ENCODE measurements at regions not wholly inside any gene's neighbourhood (a gene's known extent, or its start where the extent isn't known, plus 50 kb on each side); places are given as distances from the start of the nearest gene placed in this dataset.

DNA sequence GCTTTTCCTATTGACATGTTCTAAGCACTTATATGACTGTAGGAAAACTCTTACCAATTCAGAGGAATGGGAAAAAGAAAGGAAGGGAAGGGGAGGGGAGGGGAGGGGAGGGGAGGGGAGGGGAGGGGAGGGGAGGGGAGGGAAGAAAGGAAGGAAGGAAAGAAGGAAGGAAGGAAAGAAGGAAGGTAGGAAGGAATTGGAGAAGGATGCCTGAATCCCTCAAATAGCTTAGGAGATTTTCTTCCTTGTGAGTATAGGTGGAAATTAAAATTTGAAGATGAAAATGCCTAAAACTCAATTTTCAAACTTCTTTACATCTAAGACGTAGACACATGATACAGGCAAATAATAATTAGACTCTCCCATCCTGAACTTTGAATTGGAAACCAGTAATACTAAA is 463.1 kb downstream of the SATB2 start:
- no peak overlapping the region for H3K27ac ChIP-seq
- TF ChIP-seq, protein P1, sequence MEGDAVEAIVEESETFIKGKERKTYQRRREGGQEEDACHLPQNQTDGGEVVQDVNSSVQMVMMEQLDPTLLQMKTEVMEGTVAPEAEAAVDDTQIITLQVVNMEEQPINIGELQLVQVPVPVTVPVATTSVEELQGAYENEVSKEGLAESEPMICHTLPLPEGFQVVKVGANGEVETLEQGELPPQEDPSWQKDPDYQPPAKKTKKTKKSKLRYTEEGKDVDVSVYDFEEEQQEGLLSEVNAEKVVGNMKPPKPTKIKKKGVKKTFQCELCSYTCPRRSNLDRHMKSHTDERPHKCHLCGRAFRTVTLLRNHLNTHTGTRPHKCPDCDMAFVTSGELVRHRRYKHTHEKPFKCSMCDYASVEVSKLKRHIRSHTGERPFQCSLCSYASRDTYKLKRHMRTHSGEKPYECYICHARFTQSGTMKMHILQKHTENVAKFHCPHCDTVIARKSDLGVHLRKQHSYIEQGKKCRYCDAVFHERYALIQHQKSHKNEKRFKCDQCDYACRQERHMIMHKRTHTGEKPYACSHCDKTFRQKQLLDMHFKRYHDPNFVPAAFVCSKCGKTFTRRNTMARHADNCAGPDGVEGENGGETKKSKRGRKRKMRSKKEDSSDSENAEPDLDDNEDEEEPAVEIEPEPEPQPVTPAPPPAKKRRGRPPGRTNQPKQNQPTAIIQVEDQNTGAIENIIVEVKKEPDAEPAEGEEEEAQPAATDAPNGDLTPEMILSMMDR (IDR thresholded peaks at IDR 0.05): no peak
- no peak for TF ChIP-seq ZFX (IDR thresholded peaks at IDR 0.05; ENCODE audit: borderline replicate concordance)

DNA sequence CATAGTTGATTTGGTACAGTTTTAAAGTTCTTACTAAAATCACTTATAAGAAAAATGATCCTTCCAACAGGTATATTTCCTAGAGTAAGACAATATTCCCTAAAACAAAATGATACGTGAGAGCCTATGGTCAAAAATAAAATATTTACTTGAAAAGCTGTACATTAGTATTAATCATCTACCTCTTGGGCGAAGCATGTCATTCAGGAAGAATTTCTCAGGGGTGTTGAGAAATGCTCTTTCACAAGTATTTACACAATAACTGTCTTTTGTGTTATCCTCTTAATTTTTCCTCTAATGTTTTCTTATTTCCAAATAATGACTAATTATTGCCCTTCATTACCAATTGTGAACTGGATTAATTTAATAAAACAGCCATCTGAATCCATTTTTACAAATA is 466.3 kb downstream of the SATB2 start:
- TF ChIP-seq, protein P1 (IDR thresholded peaks at IDR 0.05): no peak
- TF ChIP-seq ZFX (IDR thresholded peaks at IDR 0.05; ENCODE audit: borderline replicate concordance): no peak
- no peak overlapping the region for H3K27ac ChIP-seq

DNA sequence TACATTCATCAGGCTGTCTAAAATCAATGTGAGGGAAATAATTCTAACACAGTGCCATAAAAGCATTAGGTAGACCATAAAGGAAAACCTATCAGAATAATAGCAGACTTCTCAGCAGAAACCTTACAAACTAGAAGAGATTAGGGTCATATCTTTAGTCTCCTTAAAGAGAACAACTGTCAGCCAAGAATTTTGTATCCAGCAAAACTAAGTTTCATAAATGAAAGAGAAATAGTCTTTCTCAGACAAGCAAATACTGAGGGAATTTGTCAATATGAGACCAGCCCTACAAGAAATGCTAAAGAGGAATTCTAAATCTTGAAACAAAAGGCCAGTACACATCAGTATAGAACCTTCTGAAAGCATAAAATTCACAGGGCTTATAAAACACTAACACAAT is 482.0 kb downstream of the SATB2 start:
- TF ChIP-seq ZFX (IDR thresholded peaks at IDR 0.05; ENCODE audit: borderline replicate concordance): no peak
- TF ChIP-seq, protein P1 (IDR thresholded peaks at IDR 0.05): no peak

DNA sequence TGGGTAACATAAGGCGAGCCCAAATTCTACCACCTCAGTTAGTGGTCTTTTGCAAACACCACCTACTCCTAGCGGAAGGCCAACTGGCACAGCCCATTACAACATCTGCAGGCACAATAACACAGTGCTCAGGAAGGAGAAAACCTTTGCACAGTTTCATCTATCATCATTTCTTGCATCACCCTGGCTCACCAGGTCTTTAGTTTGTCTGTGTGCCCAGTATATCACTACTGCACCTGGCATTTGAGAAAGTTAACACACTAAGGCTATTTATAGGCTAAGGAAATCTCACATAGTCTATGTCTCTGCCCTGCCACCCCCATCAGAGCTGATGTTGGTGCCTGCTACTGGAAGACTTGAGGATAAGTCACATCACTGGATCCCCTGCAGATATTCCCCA is 484.0 kb downstream of the SATB2 start:
- H3K27ac ChIP-seq: no peak overlapping the region
- no peak for TF ChIP-seq ZFX (IDR thresholded peaks at IDR 0.05; ENCODE audit: borderline replicate concordance)
- TF ChIP-seq, protein P1 (IDR thresholded peaks at IDR 0.05): no peak

More for the DNA sequence above, 482.0 kb downstream of the SATB2 start:
- H3K27ac ChIP-seq: no peak overlapping the region

DNA sequence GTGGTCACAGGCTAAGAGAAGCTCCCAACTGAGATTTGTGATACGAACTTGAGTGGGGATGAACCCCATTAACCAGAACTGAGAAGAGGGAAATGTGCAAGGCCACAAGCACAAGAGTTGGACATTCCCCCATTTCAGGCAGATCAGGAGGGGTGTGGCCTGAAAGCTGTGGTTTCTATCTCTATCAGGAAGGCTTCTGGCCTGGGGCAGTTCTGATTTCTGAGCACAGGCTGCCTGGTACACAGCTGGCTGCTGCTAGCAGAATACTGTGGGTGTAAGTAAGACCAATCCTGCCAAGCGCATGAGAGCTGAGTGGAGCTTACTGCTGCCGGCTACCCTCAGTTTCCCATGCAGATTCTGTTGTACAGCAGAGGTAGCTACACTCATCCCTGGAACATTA is 484.6 kb downstream of the SATB2 start:
- no peak for TF ChIP-seq ZFX (IDR thresholded peaks at IDR 0.05; ENCODE audit: borderline replicate concordance)
- TF ChIP-seq, protein P1 (IDR thresholded peaks at IDR 0.05): no peak

DNA sequence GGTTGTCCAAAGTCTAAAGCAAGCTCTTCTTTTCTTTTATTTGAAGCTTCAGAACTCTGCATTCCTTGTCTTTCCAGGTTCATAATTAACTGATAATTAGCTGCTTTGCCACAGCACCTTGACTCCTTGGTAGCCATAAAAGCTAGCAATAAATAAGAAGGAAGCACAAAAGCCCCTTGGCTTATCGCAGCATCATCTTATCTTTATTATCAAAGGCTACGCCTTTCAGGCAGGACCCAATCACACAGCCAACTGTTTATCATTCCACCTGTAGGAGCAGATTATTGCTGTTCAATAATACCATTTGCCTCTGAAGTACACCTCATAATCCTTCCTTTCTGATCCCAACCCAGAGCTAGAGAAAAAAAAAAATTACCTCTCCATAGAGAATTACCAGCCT is 489.2 kb downstream of the SATB2 start:
- H3K27ac ChIP-seq: no peak overlapping the region
- TF ChIP-seq ZFX (IDR thresholded peaks at IDR 0.05; ENCODE audit: borderline replicate concordance): no peak
- TF ChIP-seq, protein P1 (IDR thresholded peaks at IDR 0.05): no peak

More for the DNA sequence above, 484.6 kb downstream of the SATB2 start:
- no peak overlapping the region for H3K27ac ChIP-seq

DNA sequence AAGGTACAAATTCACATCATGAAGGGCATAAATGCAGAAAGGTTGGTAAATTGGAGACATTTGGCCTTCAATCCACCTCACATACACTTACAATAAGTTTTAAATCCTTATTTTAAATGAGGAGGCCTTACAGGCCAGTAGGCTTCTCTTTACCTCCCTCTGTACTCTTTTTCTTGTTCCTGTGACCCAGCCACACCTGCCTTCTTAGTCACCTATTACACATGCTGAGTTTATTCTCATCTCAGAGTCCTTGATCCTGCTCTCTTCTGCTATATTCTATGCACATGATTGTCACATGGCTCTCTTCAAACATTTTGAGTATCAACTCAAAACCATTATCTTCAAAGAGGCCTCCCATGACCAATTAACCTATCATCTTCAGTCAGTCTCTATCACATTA is 491.5 kb downstream of the SATB2 start:
- H3K27ac ChIP-seq: no peak overlapping the region
- TF ChIP-seq, protein P1 (IDR thresholded peaks at IDR 0.05): no peak
- no peak for TF ChIP-seq ZFX (IDR thresholded peaks at IDR 0.05; ENCODE audit: borderline replicate concordance)

All from 22Rv1 (cell line).